MM.1S (cell line): ENCODE measurements at regions not wholly inside any gene's neighbourhood (a gene's known extent, or its start where the extent isn't known, plus 50 kb on each side); places are given as distances from the start of the nearest gene placed in this dataset.

Experiments used
- DNase-seq: peaks from one replicate; pipeline ENCODE4 v3.0.0-alpha.2; 2015
- H2AFZ ChIP-seq: fragments of 300-600 bp; sonication (generic); 2 replicates; pipeline ENCODE4 v1.6.0; 2016; ENCODE audit warnings: antibody characterized with exemption, low read length
- H3F3A ChIP-seq: fragments of 300-600 bp; sonication (generic); 2 replicates; pipeline ENCODE4 v1.6.1; 2016; ENCODE audit warnings: mild to moderate bottlenecking, antibody characterized with exemption, low read length, moderate library complexity, mixed read lengths; ENCODE audit not compliant: insufficient read depth
- H3K27ac ChIP-seq: fragments of 300-600 bp; sonication (generic); 2 replicates; pipeline ENCODE4 v1.5.1; 2016; ENCODE audit warnings: mild to moderate bottlenecking, low read length
- H3K27me3 ChIP-seq: fragments of 300-600 bp; sonication (generic); replicated peaks from 2 replicates; pipeline ENCODE4 v1.6.0; 2016; ENCODE audit warnings: low read length; ENCODE audit not compliant: insufficient read depth
- H3K36me3 ChIP-seq: fragments of 300-600 bp; sonication (generic); replicated peaks from 2 replicates; pipeline ENCODE4 v1.6.1; 2016; ENCODE audit warnings: mild to moderate bottlenecking, low read length, mixed read lengths; ENCODE audit not compliant: insufficient read depth
- H3K4me1 ChIP-seq: fragments of 300-600 bp; sonication (generic); 2 replicates; pipeline ENCODE4 v1.6.1; 2016; ENCODE audit warnings: low read length, mixed read lengths
- H3K4me2 ChIP-seq: fragments of 300-600 bp; sonication (generic); 2 replicates; pipeline ENCODE4 v1.6.0; 2016; ENCODE audit warnings: low read depth, low read length
- H3K4me3 ChIP-seq: fragments of 300-600 bp; sonication (generic); 2 replicates; pipeline ENCODE4 v1.5.1; 2016; ENCODE audit warnings: low read length, mixed read lengths
- H3K79me2 ChIP-seq: fragments of 300-600 bp; sonication (generic); 2 replicates; pipeline ENCODE4 v1.6.1; 2016; ENCODE audit warnings: mixed run types, low read length, mixed read lengths
- H3K9ac ChIP-seq: fragments of 300-600 bp; sonication (generic); 2 replicates; pipeline ENCODE4 v1.6.1; 2016; ENCODE audit warnings: low read length, mixed read lengths
- H3K9me2 ChIP-seq: fragments of 300-600 bp; sonication (generic); replicated peaks from 2 replicates; pipeline ENCODE4 v1.6.1; 2016; ENCODE audit warnings: mild to moderate bottlenecking, low read length, mixed read lengths; ENCODE audit not compliant: insufficient read depth
- H3K9me3 ChIP-seq: fragments of 300-600 bp; sonication (generic); replicated peaks from 2 replicates; pipeline ENCODE4 v1.6.1; 2016; ENCODE audit warnings: mild to moderate bottlenecking, low read length, mixed read lengths; ENCODE audit not compliant: insufficient read depth
- H4K20me1 ChIP-seq: fragments of 300-600 bp; sonication (generic); 2 replicates; pipeline ENCODE4 v1.6.1; 2016; ENCODE audit warnings: mild to moderate bottlenecking, low read length, moderate library complexity, mixed read lengths; ENCODE audit not compliant: insufficient read depth
- CTCF ChIP-seq: fragments of 300-600 bp; sonication (generic); IDR thresholded peaks from 2 replicates; pipeline ENCODE4 v1.5.1; 2016; ENCODE audit warnings: antibody characterized with exemption, low read length, mixed read lengths
- EZH2 ChIP-seq: fragments of 300-600 bp; sonication (generic); optimal IDR thresholded peaks from 2 replicates; pipeline ENCODE3; 2017; ENCODE audit warnings: low read depth, mild to moderate bottlenecking, antibody characterized with exemption, low read length, mixed read lengths
- EZH2phosphoT487 ChIP-seq: fragments of 300-600 bp; sonication (generic); IDR thresholded peaks from 2 replicates; pipeline ENCODE4 v1.6.1; 2018; ENCODE audit warnings: antibody characterized with exemption, low read length

- no peaks in the 10 kb centered on the region for H3K79me2 ChIP-seq
- no peak for DNase-seq
- no peaks in the 10 kb centered on the region for H3F3A ChIP-seq
- H3K27me3 ChIP-seq, result peaks cover 100% of the 10 kb centered on the region
- H2AFZ ChIP-seq, result no peak overlapping the region
- no peaks in the 10 kb centered on the region for H3K36me3 ChIP-seq
- no peaks in the 10 kb centered on the region for H3K9me3 ChIP-seq
- H3K9me2 ChIP-seq, result no peaks in the 10 kb centered on the region
- H3K27ac ChIP-seq, result no peak overlapping the region
- H3K4me3 ChIP-seq, result no peak overlapping the region
- no peak overlapping the region for H3K9ac ChIP-seq
- no peaks in the 10 kb centered on the region for H4K20me1 ChIP-seq
- TF ChIP-seq CTCF (no peak), EZH2 (no peak), EZH2phosphoT487 (no peak)
- no peak overlapping the region for H3K4me2 ChIP-seq
- H3K4me1 ChIP-seq, result no peaks in the 10 kb centered on the region
Measured at GRCh38 chr10:69684020-69684980, 54.3 kb downstream of the FAM241B start.

GRCh38 chr10:69684981-69685353 is 54.9 kb downstream of the FAM241B start:
- H4K20me1 ChIP-seq, result no peaks in the 10 kb centered on the region
- no peak overlapping the region for H3K27ac ChIP-seq
- H3K4me1 ChIP-seq, result no peaks in the 10 kb centered on the region
- peaks cover 97% of the 10 kb centered on the region for H3K27me3 ChIP-seq
- H2AFZ ChIP-seq, result no peak overlapping the region
- H3K4me3 ChIP-seq, result no peak overlapping the region
- TF ChIP-seq EZH2phosphoT487, result no peak
- TF ChIP-seq CTCF, result no peak
- no peak for TF ChIP-seq EZH2
- H3K9me3 ChIP-seq, result no peaks in the 10 kb centered on the region
- H3K9ac ChIP-seq, result no peak overlapping the region
- no peaks in the 10 kb centered on the region for H3K79me2 ChIP-seq
- H3K4me2 ChIP-seq, result no peak overlapping the region
- H3K9me2 ChIP-seq, result no peaks in the 10 kb centered on the region
- no peak for DNase-seq
- H3F3A ChIP-seq, result no peaks in the 10 kb centered on the region
- no peaks in the 10 kb centered on the region for H3K36me3 ChIP-seq

DNA sequence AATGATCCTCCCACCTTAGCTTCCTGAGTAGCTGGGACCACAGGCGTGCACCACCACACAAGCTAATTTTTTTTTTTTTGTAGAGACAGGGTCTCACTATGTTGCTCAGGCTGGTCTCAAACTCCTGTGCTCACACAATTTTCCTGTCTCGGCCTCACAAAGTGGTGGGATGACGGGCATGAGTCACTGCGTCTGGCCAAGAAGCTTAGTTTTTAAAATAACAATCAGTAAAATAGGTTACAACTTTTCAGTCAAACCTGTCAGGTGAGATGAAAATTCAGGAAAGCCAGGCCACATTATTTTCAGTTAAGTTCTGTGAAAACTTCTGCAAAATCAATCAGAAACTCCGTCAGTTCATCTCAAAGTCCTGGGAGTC is 55.4 kb downstream of the FAM241B start:
- no peak overlapping the region for H3K27ac ChIP-seq
- TF ChIP-seq EZH2phosphoT487 (no peak), EZH2 (no peak), CTCF (no peak)
- peaks cover 95% of the 10 kb centered on the region for H3K27me3 ChIP-seq
- H3K4me1 ChIP-seq, result no peaks in the 10 kb centered on the region
- no peaks in the 10 kb centered on the region for H3K36me3 ChIP-seq
- no peaks in the 10 kb centered on the region for H3K9me2 ChIP-seq
- no peaks in the 10 kb centered on the region for H4K20me1 ChIP-seq
- no peaks in the 10 kb centered on the region for H3K9me3 ChIP-seq
- no peaks in the 10 kb centered on the region for H3K79me2 ChIP-seq
- H3F3A ChIP-seq, result no peaks in the 10 kb centered on the region
- H3K9ac ChIP-seq, result no peak overlapping the region
- no peak overlapping the region for H2AFZ ChIP-seq
- H3K4me2 ChIP-seq, result no peak overlapping the region
- DNase-seq, result no peak
- no peak overlapping the region for H3K4me3 ChIP-seq
